ENCODE measurements at regions not wholly inside any gene's neighbourhood (a gene's known extent, or its start where the extent isn't known, plus 50 kb on each side); places are given as distances from the start of the nearest gene placed in this dataset.

DNA sequence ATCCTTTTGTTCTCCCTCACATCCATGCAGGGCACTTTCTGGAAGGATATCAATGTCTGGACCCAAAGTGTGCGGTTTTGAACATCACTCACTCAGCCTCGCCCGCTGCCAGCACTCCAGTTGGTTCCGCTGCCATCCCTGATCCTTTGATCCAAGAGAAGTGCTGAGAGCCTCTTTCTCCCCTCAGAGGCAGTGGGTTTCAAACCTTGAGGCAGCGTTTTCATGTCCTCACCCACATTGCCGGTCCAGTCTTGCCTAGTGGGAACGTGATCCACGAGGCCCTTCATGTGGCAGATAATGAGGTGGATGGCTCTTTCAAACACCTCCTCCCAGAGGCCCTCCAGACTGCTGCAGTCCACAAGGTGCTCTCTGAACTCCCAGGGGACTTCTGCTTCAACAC lies 122.2 kb downstream of the ACTL8 start:
- TF ChIP-seq MZF1 (tag by site-specific recombination; IDR thresholded peaks at IDR 0.05; ENCODE audit: borderline replicate concordance) = no peak
- TF ChIP-seq ZNF521 (tag by site-specific recombination; IDR thresholded peaks at IDR 0.05) = no peak
- no peak for TF ChIP-seq ZNF350 (tag by site-specific recombination; IDR thresholded peaks at IDR 0.05)
- TF ChIP-seq, protein P1, sequence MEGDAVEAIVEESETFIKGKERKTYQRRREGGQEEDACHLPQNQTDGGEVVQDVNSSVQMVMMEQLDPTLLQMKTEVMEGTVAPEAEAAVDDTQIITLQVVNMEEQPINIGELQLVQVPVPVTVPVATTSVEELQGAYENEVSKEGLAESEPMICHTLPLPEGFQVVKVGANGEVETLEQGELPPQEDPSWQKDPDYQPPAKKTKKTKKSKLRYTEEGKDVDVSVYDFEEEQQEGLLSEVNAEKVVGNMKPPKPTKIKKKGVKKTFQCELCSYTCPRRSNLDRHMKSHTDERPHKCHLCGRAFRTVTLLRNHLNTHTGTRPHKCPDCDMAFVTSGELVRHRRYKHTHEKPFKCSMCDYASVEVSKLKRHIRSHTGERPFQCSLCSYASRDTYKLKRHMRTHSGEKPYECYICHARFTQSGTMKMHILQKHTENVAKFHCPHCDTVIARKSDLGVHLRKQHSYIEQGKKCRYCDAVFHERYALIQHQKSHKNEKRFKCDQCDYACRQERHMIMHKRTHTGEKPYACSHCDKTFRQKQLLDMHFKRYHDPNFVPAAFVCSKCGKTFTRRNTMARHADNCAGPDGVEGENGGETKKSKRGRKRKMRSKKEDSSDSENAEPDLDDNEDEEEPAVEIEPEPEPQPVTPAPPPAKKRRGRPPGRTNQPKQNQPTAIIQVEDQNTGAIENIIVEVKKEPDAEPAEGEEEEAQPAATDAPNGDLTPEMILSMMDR (tag by site-specific recombination; IDR thresholded peaks at IDR 0.05) = no peak
- TF ChIP-seq, protein P2, sequence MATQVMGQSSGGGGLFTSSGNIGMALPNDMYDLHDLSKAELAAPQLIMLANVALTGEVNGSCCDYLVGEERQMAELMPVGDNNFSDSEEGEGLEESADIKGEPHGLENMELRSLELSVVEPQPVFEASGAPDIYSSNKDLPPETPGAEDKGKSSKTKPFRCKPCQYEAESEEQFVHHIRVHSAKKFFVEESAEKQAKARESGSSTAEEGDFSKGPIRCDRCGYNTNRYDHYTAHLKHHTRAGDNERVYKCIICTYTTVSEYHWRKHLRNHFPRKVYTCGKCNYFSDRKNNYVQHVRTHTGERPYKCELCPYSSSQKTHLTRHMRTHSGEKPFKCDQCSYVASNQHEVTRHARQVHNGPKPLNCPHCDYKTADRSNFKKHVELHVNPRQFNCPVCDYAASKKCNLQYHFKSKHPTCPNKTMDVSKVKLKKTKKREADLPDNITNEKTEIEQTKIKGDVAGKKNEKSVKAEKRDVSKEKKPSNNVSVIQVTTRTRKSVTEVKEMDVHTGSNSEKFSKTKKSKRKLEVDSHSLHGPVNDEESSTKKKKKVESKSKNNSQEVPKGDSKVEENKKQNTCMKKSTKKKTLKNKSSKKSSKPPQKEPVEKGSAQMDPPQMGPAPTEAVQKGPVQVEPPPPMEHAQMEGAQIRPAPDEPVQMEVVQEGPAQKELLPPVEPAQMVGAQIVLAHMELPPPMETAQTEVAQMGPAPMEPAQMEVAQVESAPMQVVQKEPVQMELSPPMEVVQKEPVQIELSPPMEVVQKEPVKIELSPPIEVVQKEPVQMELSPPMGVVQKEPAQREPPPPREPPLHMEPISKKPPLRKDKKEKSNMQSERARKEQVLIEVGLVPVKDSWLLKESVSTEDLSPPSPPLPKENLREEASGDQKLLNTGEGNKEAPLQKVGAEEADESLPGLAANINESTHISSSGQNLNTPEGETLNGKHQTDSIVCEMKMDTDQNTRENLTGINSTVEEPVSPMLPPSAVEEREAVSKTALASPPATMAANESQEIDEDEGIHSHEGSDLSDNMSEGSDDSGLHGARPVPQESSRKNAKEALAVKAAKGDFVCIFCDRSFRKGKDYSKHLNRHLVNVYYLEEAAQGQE (tag by site-specific recombination; IDR thresholded peaks at IDR 0.05) = no peak
- TF ChIP-seq, protein P3, sequence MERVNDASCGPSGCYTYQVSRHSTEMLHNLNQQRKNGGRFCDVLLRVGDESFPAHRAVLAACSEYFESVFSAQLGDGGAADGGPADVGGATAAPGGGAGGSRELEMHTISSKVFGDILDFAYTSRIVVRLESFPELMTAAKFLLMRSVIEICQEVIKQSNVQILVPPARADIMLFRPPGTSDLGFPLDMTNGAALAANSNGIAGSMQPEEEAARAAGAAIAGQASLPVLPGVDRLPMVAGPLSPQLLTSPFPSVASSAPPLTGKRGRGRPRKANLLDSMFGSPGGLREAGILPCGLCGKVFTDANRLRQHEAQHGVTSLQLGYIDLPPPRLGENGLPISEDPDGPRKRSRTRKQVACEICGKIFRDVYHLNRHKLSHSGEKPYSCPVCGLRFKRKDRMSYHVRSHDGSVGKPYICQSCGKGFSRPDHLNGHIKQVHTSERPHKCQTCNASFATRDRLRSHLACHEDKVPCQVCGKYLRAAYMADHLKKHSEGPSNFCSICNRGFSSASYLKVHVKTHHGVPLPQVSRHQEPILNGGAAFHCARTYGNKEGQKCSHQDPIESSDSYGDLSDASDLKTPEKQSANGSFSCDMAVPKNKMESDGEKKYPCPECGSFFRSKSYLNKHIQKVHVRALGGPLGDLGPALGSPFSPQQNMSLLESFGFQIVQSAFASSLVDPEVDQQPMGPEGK (tag by site-specific recombination; IDR thresholded peaks at IDR 0.05) = no peak
- TF ChIP-seq, protein P4, sequence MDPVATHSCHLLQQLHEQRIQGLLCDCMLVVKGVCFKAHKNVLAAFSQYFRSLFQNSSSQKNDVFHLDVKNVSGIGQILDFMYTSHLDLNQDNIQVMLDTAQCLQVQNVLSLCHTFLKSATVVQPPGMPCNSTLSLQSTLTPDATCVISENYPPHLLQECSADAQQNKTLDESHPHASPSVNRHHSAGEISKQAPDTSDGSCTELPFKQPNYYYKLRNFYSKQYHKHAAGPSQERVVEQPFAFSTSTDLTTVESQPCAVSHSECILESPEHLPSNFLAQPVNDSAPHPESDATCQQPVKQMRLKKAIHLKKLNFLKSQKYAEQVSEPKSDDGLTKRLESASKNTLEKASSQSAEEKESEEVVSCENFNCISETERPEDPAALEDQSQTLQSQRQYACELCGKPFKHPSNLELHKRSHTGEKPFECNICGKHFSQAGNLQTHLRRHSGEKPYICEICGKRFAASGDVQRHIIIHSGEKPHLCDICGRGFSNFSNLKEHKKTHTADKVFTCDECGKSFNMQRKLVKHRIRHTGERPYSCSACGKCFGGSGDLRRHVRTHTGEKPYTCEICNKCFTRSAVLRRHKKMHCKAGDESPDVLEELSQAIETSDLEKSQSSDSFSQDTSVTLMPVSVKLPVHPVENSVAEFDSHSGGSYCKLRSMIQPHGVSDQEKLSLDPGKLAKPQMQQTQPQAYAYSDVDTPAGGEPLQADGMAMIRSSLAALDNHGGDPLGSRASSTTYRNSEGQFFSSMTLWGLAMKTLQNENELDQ (tag by site-specific recombination; IDR thresholded peaks at IDR 0.05; ENCODE audit: low read depth) = no peak
- no peak for TF ChIP-seq ZSCAN30 (tag by site-specific recombination; IDR thresholded peaks at IDR 0.05)
- TF ChIP-seq, protein P5, sequence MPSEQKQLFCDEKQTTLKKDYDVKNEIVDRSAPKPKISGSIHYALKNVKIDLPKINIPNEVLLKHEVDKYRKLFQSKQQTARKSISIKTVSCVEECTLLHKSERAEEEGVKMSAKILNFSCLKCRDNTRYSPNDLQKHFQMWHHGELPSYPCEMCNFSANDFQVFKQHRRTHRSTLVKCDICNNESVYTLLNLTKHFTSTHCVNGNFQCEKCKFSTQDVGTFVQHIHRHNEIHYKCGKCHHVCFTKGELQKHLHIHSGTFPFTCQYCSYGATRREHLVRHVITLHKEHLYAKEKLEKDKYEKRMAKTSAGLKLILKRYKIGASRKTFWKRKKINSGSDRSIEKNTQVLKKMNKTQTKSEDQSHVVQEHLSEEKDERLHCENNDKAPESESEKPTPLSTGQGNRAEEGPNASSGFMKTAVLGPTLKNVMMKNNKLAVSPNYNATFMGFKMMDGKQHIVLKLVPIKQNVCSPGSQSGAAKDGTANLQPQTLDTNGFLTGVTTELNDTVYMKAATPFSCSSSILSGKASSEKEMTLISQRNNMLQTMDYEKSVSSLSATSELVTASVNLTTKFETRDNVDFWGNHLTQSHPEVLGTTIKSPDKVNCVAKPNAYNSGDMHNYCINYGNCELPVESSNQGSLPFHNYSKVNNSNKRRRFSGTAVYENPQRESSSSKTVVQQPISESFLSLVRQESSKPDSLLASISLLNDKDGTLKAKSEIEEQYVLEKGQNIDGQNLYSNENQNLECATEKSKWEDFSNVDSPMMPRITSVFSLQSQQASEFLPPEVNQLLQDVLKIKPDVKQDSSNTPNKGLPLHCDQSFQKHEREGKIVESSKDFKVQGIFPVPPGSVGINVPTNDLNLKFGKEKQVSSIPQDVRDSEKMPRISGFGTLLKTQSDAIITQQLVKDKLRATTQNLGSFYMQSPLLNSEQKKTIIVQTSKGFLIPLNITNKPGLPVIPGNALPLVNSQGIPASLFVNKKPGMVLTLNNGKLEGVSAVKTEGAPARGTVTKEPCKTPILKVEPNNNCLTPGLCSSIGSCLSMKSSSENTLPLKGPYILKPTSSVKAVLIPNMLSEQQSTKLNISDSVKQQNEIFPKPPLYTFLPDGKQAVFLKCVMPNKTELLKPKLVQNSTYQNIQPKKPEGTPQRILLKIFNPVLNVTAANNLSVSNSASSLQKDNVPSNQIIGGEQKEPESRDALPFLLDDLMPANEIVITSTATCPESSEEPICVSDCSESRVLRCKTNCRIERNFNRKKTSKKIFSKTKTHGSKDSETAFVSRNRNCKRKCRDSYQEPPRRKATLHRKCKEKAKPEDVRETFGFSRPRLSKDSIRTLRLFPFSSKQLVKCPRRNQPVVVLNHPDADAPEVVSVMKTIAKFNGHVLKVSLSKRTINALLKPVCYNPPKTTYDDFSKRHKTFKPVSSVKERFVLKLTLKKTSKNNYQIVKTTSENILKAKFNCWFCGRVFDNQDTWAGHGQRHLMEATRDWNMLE (tag by site-specific recombination; conservative IDR thresholded peaks at IDR 0.05; ENCODE audit: low read depth) = no peak
